Stomach (tissue), 4 donors: ENCODE measurements at regions not wholly inside any gene's neighbourhood (a gene's known extent, or its start where the extent isn't known, plus 50 kb on each side); places are given as distances from the start of the nearest gene placed in this dataset.
"Not testable (repeated sequence)": the region's sequence is repeated elsewhere in the genome, so short reads cannot be mapped to it uniquely, and the experiment has no call there.

Experiments
- CTCF ChIP-seq, 7 experiments: fragments of 450-650 bp in 4 of 7; fragments of 200-600 bp in 3 of 7; sonication (generic) in 3 of 7; IDR thresholded peaks; one replicate each; pipeline ENCODE4 v1.5.1; 2016 to 2019; ENCODE audit warnings: antibody characterized with exemption in 7 of 7, control low read depth in 2 of 7, mild to moderate bottlenecking in 1 of 7
- POLR2A ChIP-seq, 4 donors: fragments of 450-650 bp; IDR thresholded peaks; one replicate each; pipeline ENCODE4 v1.6.1; 2016; ENCODE audit warnings: antibody characterized with exemption in 4 of 4, control low read depth in 2 of 4, mild to moderate bottlenecking in 1 of 4, moderate library complexity in 1 of 4
- POLR2AphosphoS5 ChIP-seq, 3 donors: sonication (generic); formaldehyde crosslinking; IDR thresholded peaks; one replicate each; pipeline ENCODE4 v1.6.1; 2016; ENCODE audit warnings: antibody characterized with exemption in 3 of 3

- TF ChIP-seq CTCF, POLR2AphosphoS5, POLR2A (IDR thresholded peaks at IDR 0.05): not testable (repeated sequence)
Observed at GRCh38 chr1:189810639-189811038, 667.0 kb downstream of the BRINP3 start.
